ENCODE measurements at regions not wholly inside any gene's neighbourhood (a gene's known extent, or its start where the extent isn't known, plus 50 kb on each side); places are given as distances from the start of the nearest gene placed in this dataset.

DNA sequence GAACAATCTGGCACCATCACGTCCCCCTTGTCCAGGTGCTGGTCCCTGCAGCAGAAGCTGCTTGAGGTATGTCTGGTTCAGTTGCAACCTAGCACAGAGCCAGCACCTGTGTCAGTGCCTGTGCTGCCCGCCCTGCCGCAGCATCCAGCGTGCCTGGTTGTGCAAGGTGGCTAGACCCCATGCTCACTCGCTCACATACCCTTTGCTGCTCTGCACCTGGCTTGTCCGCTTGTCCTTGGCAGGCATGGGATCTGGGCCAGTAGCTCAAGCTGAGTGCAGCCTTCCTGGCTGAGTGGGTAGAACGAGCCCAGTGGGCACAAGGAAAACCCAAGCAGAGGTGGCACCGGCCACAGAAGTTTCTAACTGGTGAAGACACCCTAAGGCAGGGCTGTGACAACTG, 314.6 kb upstream of the KYNU start:
- Mint-ChIP-seq H3K27me3 (peaks cover 5% of the 10 kb centered on the region), H3K4me3 (no peak overlapping the region), H3K9me3 (ENCODE audit: insufficient read depth) (no peaks in the 10 kb centered on the region), H3K27ac (no peak overlapping the region), H3K4me1 (no peaks in the 10 kb centered on the region)
- WGBS (ENCODE audit: insufficient coverage), result 94% methylated on average over 8 of the region's 8 CpGs
- Histone ChIP-seq H4K20me1 (ENCODE audit: control insufficient read depth, insufficient read depth, low read length, poor library complexity, severe bottlenecking) (no peaks in the 10 kb centered on the region), H3K79me2 (ENCODE audit: control insufficient read depth, insufficient read depth, low read length) (no peaks in the 10 kb centered on the region), H3K4me2 (replicated peaks; ENCODE audit: low read depth, low read length, poor library complexity, severe bottlenecking) (no peak overlapping the region), H3K36me3 (replicated peaks in 1 of 2; ENCODE audit: control extremely low read depth in 1 of 2, control insufficient read depth in 1 of 2, extremely low read depth in 1 of 2, insufficient read depth in 2 of 2, low read length in 1 of 2) (no peaks in the 10 kb centered on the region), H3K4me1 (ENCODE audit: control insufficient read depth in 2 of 2, insufficient read depth in 2 of 2, low read length in 2 of 2) (no peaks in the 10 kb centered on the region), H2AFZ (ENCODE audit: insufficient read depth, low read depth, low read length, poor library complexity, severe bottlenecking) (no peak overlapping the region), H3K9ac (ENCODE audit: low read length) (no peak overlapping the region), H3K27ac (ENCODE audit: low read length in 2 of 2) (no peak overlapping the region), H3K4me3 (ENCODE audit: control extremely low read depth in 1 of 5, extremely low read depth in 1 of 5, insufficient read depth in 1 of 5, low read depth in 2 of 5, low read length in 4 of 5) (no peak overlapping the region), H3K9me3 (ENCODE audit: control extremely low read depth in 1 of 3, control insufficient read depth in 2 of 3, insufficient read depth in 1 of 3, low read length in 2 of 3) (peaks cover 0 to 8% (median 0%) of the 10 kb centered on the region in 3 donors), H3K27me3 (replicated peaks in 1 of 4; ENCODE audit: control extremely low read depth in 1 of 4, control insufficient read depth in 3 of 4, insufficient read depth in 4 of 4, low read length in 3 of 4) (no peaks in the 10 kb centered on the region)
- ChIA-PET CTCF (no interaction called here), POLR2A (no interaction called here)
- ATAC-seq (ENCODE audit: low read depth) (no peak), DNase-seq (no peak)
- intact Hi-C loops (cut with micrococcal nuclease), result no loop called here
- TF ChIP-seq EZH2 (IDR thresholded peaks at IDR 0.05; ENCODE audit: borderline replicate concordance, insufficient read depth, low read depth, low read length, poor library complexity, severe bottlenecking), result no peak
- TF ChIP-seq, protein P1, sequence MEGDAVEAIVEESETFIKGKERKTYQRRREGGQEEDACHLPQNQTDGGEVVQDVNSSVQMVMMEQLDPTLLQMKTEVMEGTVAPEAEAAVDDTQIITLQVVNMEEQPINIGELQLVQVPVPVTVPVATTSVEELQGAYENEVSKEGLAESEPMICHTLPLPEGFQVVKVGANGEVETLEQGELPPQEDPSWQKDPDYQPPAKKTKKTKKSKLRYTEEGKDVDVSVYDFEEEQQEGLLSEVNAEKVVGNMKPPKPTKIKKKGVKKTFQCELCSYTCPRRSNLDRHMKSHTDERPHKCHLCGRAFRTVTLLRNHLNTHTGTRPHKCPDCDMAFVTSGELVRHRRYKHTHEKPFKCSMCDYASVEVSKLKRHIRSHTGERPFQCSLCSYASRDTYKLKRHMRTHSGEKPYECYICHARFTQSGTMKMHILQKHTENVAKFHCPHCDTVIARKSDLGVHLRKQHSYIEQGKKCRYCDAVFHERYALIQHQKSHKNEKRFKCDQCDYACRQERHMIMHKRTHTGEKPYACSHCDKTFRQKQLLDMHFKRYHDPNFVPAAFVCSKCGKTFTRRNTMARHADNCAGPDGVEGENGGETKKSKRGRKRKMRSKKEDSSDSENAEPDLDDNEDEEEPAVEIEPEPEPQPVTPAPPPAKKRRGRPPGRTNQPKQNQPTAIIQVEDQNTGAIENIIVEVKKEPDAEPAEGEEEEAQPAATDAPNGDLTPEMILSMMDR (IDR thresholded peaks at IDR 0.05), result no peak

DNA sequence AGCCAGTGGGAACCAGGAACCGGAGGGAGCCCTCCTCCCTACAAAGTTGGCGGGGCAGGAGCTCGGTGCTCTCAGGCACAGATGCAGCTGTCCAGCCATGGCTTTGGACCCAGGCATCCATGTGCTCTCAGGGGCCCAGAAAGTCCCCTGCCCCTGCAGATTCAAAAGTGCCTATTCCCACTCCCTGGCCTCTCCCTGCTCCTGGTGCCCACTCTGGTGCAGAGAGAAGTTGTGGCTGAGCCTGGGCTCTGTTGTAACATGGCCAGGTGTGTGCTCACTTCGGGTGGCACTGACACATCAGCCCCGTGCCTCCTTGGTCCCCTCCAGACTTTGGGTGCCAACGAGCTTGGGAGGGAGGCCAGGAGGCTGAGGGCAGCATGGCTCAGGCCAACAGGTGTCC, 315.8 kb upstream of the KYNU start:
- no peak overlapping the region for H3K9ac ChIP-seq (ENCODE audit: low read length)
- POLR2A ChIA-PET, result no interaction called here
- H2AFZ ChIP-seq (ENCODE audit: insufficient read depth, low read depth, low read length, poor library complexity, severe bottlenecking), result no peak overlapping the region
- peaks cover 5% of the 10 kb centered on the region for H3K27me3 Mint-ChIP-seq
- no peak overlapping the region for H3K4me2 ChIP-seq (replicated peaks; ENCODE audit: low read depth, low read length, poor library complexity, severe bottlenecking)
- intact Hi-C loops (cut with micrococcal nuclease), result no loop called here
- WGBS (ENCODE audit: insufficient coverage), result 85% methylated on average over 6 of the region's 6 CpGs
- H3K9me3 Mint-ChIP-seq (ENCODE audit: insufficient read depth), result no peaks in the 10 kb centered on the region
- no peaks in the 10 kb centered on the region for H4K20me1 ChIP-seq (ENCODE audit: control insufficient read depth, insufficient read depth, low read length, poor library complexity, severe bottlenecking)
- no peaks in the 10 kb centered on the region for H3K27me3 ChIP-seq (replicated peaks in 1 of 4; ENCODE audit: control extremely low read depth in 1 of 4, control insufficient read depth in 3 of 4, insufficient read depth in 4 of 4, low read length in 3 of 4)
- H3K9me3 ChIP-seq (ENCODE audit: control extremely low read depth in 1 of 3, control insufficient read depth in 2 of 3, insufficient read depth in 1 of 3, low read length in 2 of 3), result peaks cover 0 to 8% (median 0%) of the 10 kb centered on the region in 3 donors
- no peaks in the 10 kb centered on the region for H3K4me1 Mint-ChIP-seq
- no peak overlapping the region for H3K4me3 ChIP-seq (ENCODE audit: control extremely low read depth in 1 of 5, extremely low read depth in 1 of 5, insufficient read depth in 1 of 5, low read depth in 2 of 5, low read length in 4 of 5)
- no peak for ATAC-seq (ENCODE audit: low read depth)
- H3K27ac Mint-ChIP-seq, result no peak overlapping the region
- no peaks in the 10 kb centered on the region for H3K79me2 ChIP-seq (ENCODE audit: control insufficient read depth, insufficient read depth, low read length)
- no peak for TF ChIP-seq EZH2 (IDR thresholded peaks at IDR 0.05; ENCODE audit: borderline replicate concordance, insufficient read depth, low read depth, low read length, poor library complexity, severe bottlenecking)
- H3K4me3 Mint-ChIP-seq, result no peak overlapping the region
- H3K36me3 ChIP-seq (replicated peaks in 1 of 2; ENCODE audit: control extremely low read depth in 1 of 2, control insufficient read depth in 1 of 2, extremely low read depth in 1 of 2, insufficient read depth in 2 of 2, low read length in 1 of 2), result no peaks in the 10 kb centered on the region
- CTCF ChIA-PET, result no interaction called here
- DNase-seq, result no peak
- H3K4me1 ChIP-seq (ENCODE audit: control insufficient read depth in 2 of 2, insufficient read depth in 2 of 2, low read length in 2 of 2), result no peaks in the 10 kb centered on the region
- H3K27ac ChIP-seq (ENCODE audit: low read length in 2 of 2), result no peak overlapping the region

Data from B cell (primary cell).